ENCODE measurements at regions not wholly inside any gene's neighbourhood (a gene's known extent, or its start where the extent isn't known, plus 50 kb on each side); places are given as distances from the start of the nearest gene placed in this dataset.

GRCh38 chr14:40870252-40870651, 736.4 kb upstream of the LRFN5 start:
- no TSS peak for BruUV-seq (replicated peaks)
- DNase-seq (ENCODE audit: low read depth, low spot score): no peak
- ChIA-PET CTCF (no interaction called here), RAD21 (ENCODE audit: low non-redundant PET in 1 of 2, low total read pairs in 2 of 2, uncharacterized antibody in 2 of 2, unreplicated experiment in 2 of 2) (no interaction called here), POLR2A (no interaction called here)
- Histone ChIP-seq H3K9ac (ENCODE audit: low read length) (no peak overlapping the region), H2AFZ (ENCODE audit: low read depth, low read length, poor library complexity, severe bottlenecking) (no peak overlapping the region), H3K27ac (ENCODE audit: low read depth, low read length) (no peak overlapping the region), H3K36me3 (ENCODE audit: control insufficient read depth in 1 of 2, insufficient read depth in 2 of 2, low read length in 2 of 2) (no peaks in the 10 kb centered on the region), H3K9me3 (ENCODE audit: control insufficient read depth in 1 of 2, insufficient read depth in 1 of 2, low read depth in 1 of 2, low read length in 2 of 2) (peaks cover 0 to 5% of the 10 kb centered on the region in 2 experiments; a peak in 2 of 4 replicates), H4K20me1 (ENCODE audit: insufficient read depth) (no peaks in the 10 kb centered on the region), H3K27me3 (ENCODE audit: insufficient read depth, low read length) (no peaks in the 10 kb centered on the region), H3K9me2 (ENCODE audit: insufficient read depth) (no peaks in the 10 kb centered on the region), H3K79me2 (ENCODE audit: insufficient read depth, low read length) (no peaks in the 10 kb centered on the region), H3K4me1 (ENCODE audit: control insufficient read depth in 1 of 2, insufficient read depth in 2 of 2, low read length in 2 of 2) (no peaks in the 10 kb centered on the region), H3K4me2 (ENCODE audit: low read length) (no peak overlapping the region), H3K4me3 (replicated peaks in 1 of 2; ENCODE audit: low read depth in 1 of 2, low read length in 2 of 2) (no peak overlapping the region)
- intact Hi-C loops (cut with micrococcal nuclease): no loop called here
- no peak for ATAC-seq
- TF ChIP-seq SIN3A (IDR thresholded peaks at IDR 0.05; ENCODE audit: low read depth) (no peak), YY1 (IDR thresholded peaks at IDR 0.05; ENCODE audit: extremely low read depth, insufficient replicate concordance, low read depth, low read length) (no peak), RAD21 (IDR thresholded peaks at IDR 0.05; ENCODE audit: low read depth) (peak; percentile 9; the same call in 1 of the 2 replicates), JUND (IDR thresholded peaks at IDR 0.05) (no peak), ELF1 (IDR thresholded peaks at IDR 0.05; ENCODE audit: borderline replicate concordance, low read depth) (no peak), CTCF (IDR thresholded peaks at IDR 0.05 in 2 of 3, conservative IDR thresholded peaks at IDR 0.05 in 1 of 3; ENCODE audit: borderline replicate concordance in 1 of 3, insufficient read depth in 1 of 3, low read depth in 2 of 3, low read length in 2 of 3) (0 out of 6 replicates have a peak, but pooled peaks of 1 of the 3 experiments have one; percentile 12)
- TF ChIP-seq, protein P1, sequence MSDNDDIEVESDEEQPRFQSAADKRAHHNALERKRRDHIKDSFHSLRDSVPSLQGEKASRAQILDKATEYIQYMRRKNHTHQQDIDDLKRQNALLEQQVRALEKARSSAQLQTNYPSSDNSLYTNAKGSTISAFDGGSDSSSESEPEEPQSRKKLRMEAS (IDR thresholded peaks at IDR 0.05): no peak
- TF ChIP-seq, protein P2, sequence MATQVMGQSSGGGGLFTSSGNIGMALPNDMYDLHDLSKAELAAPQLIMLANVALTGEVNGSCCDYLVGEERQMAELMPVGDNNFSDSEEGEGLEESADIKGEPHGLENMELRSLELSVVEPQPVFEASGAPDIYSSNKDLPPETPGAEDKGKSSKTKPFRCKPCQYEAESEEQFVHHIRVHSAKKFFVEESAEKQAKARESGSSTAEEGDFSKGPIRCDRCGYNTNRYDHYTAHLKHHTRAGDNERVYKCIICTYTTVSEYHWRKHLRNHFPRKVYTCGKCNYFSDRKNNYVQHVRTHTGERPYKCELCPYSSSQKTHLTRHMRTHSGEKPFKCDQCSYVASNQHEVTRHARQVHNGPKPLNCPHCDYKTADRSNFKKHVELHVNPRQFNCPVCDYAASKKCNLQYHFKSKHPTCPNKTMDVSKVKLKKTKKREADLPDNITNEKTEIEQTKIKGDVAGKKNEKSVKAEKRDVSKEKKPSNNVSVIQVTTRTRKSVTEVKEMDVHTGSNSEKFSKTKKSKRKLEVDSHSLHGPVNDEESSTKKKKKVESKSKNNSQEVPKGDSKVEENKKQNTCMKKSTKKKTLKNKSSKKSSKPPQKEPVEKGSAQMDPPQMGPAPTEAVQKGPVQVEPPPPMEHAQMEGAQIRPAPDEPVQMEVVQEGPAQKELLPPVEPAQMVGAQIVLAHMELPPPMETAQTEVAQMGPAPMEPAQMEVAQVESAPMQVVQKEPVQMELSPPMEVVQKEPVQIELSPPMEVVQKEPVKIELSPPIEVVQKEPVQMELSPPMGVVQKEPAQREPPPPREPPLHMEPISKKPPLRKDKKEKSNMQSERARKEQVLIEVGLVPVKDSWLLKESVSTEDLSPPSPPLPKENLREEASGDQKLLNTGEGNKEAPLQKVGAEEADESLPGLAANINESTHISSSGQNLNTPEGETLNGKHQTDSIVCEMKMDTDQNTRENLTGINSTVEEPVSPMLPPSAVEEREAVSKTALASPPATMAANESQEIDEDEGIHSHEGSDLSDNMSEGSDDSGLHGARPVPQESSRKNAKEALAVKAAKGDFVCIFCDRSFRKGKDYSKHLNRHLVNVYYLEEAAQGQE (IDR thresholded peaks at IDR 0.05; ENCODE audit: low read depth): no peak
